ENCODE measurements at regions not wholly inside any gene's neighbourhood (a gene's known extent, or its start where the extent isn't known, plus 50 kb on each side); places are given as distances from the start of the nearest gene placed in this dataset.

GRCh38 chr9:2465921-2466460 is 155.6 kb upstream of the VLDLR start:
- TF ChIP-seq CTCF (IDR thresholded peaks at IDR 0.05 in 4 of 5, conservative IDR thresholded peaks at IDR 0.05 in 1 of 5) (no peak), POLR2A (IDR thresholded peaks at IDR 0.05) (no peak)

All from gastrocnemius medialis (tissue), 4 donors.